OCI-LY1 (cell line): ENCODE measurements at regions not wholly inside any gene's neighbourhood (a gene's known extent, or its start where the extent isn't known, plus 50 kb on each side); places are given as distances from the start of the nearest gene placed in this dataset.

Source experiments
- CTCF ChIP-seq: fragments of 200-600 bp; sonication (generic), shearing (Covaris generic); IDR thresholded peaks from 2 replicates; pipeline ENCODE4 v1.5.1; 2017; ENCODE audit warnings: mild to moderate bottlenecking, antibody characterized with exemption, low read length, moderate library complexity, mixed read lengths
- EZH2 ChIP-seq: fragments of 200-600 bp; sonication (generic), shearing (Covaris generic); IDR thresholded peaks from 2 replicates; pipeline ENCODE4 v1.8.0; 2017; ENCODE audit warnings: borderline replicate concordance, mixed run types, mild to moderate bottlenecking, antibody characterized with exemption, low read length, moderate library complexity, mixed read lengths

DNA sequence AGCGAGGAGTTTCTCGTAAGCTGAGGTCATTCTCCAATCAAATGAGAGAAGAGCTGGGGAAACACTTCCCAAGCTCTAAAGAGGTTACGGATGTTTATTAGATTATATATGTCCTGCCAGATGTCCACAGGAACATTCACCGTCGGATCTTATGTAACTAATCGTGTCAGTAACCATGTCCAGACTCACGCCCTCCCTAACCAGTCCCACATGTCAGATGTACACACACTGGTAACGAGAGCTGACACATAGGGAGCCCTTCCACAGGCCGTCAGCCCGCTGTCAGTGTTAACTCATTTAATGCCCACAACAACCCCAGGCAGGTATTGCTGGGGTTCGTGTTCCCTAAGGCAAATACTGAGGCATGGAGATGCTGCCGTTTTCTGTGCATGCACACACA is 223.7 kb upstream of the RTL1 start:
- TF ChIP-seq CTCF (no peak), EZH2 (no peak)
